ENCODE measurements at regions not wholly inside any gene's neighbourhood (a gene's known extent, or its start where the extent isn't known, plus 50 kb on each side); places are given as distances from the start of the nearest gene placed in this dataset.
A peak's percentile ranks its signal among the peaks of the same experiment; 100 is the strongest.

GRCh38 chr7:41038211-41038610 is 664.7 kb downstream of the INHBA start:
- DNase-seq (ENCODE audit: low spot score): no peak

- no peak for DNase-seq (ENCODE audit: low spot score)
These were observed 665.2 kb downstream of the INHBA start for GRCh38 chr7:41037691-41038090.

DNA sequence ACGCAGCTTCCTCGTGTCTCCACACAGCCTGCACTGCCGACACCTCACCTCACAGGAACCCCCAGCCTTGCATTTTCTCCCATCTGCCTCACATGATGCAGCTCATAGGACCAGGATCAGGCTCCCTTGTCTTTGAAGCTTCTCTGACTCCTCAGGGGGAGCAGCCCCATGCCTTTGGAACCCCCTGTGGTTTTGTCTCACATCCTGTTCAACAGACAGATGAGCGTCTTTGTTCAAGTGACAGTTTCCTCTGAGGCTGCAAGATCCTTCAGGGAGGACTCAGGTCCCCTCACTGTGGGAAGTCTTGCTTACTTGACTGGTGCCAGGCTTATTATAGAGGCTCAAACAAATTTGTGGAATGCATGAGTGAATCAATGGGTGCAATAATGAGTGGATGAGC is 667.1 kb downstream of the INHBA start:
- no peak for DNase-seq (ENCODE audit: low spot score)

DNA sequence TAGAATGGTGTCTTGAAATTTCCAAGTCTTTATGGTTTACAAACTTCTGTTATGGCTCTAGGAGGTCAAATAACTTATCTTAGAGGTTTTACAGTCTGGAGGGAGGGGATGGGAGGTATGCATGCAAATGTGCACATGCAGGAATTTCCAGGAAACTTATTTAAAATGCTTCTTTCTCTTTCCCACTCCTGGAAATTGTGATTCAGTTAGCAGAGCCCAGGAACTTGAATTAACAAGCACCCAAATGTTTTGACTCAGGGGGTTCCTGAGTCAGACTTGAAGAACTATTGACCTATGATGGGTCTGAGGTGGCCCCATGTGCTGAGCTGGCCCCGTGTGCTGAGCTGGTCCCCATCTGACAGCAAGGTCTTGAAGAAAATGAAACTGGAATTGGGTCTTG is 669.4 kb downstream of the INHBA start:
- no peak for DNase-seq (ENCODE audit: low spot score)

GRCh38 chr7:41030673-41031072 is 672.2 kb downstream of the INHBA start:
- no peak for DNase-seq (ENCODE audit: low spot score)

DNA sequence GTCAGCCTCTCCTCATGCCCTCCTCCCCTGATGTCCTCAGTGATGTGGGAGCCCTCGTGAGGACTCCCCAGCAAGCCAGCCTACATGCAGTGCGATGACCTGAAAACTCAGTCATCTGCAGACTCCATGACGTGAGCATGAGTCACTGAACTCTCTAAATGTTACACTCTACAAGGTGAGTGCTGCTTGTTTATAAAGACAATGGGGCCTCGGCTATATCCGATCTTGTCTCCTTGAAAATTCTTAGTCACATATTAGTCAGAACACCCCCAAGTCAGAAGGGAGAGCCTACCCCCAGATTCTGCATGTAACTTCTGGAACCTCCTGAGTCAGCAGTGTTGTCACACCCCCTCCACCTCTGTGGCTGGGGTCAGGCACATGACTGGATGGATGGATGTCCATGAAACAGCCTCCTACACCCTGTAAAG is 673.8 kb downstream of the INHBA start:
- no peak for DNase-seq (ENCODE audit: low spot score)

DNA sequence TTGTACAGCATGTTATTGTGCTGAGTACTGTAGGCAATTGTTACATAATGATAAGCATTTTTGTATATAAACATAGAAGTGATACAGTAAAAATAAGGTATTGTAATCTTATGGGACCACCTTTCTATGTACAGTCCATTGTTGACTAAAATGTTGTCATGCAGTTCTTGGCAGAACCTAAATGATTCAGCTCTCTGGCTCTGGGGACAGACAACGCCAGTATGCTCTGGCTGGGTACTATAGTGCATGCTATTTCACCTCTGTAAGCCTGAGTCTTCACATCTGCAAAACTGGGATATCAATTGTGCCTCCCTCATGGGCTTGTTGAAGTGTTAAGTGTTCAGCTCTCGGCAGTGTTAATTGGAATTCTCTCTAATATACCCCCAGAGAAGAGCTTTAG is 674.3 kb downstream of the INHBA start:
- no peak for DNase-seq (ENCODE audit: low spot score)

- DNase-seq (ENCODE audit: low spot score): no peak
These were observed 675.3 kb downstream of the INHBA start for GRCh38 chr7:41027428-41028115.

- no peak for DNase-seq (ENCODE audit: low spot score)
These were observed 678.8 kb downstream of the INHBA start for GRCh38 chr7:41024126-41024525.

DNA sequence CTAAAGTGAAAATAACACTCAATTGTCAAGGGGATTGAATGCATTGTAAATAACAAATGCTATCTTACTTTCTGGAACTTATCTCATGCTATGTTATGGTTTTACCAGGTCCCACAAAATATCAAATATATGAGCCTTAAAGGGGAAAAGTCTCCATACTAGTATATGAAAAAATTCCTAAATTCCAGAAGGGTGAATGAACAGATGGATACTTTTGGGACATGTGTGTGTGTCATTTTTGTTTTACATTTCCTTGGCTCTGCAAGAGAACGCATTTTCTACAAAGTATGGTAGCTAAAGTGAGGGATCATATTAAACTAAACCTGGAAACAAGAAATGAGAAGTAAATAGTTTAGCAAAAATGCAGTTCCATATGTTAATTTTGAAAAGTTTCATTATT is 682.8 kb downstream of the INHBA start:
- DNase-seq (ENCODE audit: low spot score): no peak

GRCh38 chr7:41013117-41013516 is 689.8 kb downstream of the INHBA start:
- DNase-seq (ENCODE audit: low spot score): no peak

GRCh38 chr7:41012041-41012440 is 690.8 kb downstream of the INHBA start:
- DNase-seq (ENCODE audit: low spot score): no peak

- DNase-seq (ENCODE audit: low spot score): no peak
These were observed 691.9 kb downstream of the INHBA start for GRCh38 chr7:41010967-41011366.

- peak; percentile 65 for DNase-seq (ENCODE audit: low spot score)
These were observed 692.5 kb downstream of the INHBA start for GRCh38 chr7:41010418-41010817.

DNA sequence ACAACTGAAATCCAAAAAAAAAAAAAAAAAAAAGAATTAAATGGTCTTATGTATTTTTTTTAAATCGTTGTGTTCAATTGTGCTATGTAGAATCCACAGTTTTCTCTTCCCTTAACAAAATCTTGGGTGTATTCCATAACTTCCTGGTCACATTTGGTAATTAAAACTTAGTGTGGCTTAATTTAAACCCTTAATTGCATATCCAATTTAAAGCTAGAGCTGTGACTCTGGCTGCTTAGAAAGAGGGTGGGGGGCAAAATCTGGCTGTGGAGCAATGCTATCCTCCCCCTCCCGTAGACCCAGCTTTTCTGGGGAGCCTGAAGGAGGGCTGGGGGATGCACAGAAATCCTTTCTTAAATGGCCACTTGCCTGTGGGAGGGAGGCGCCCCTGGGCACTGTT is 695.1 kb downstream of the INHBA start:
- no peak for DNase-seq (ENCODE audit: low spot score)

- peak; percentile 32 for DNase-seq (ENCODE audit: low spot score)
These were observed 695.5 kb downstream of the INHBA start for GRCh38 chr7:41007351-41007751.

DNA sequence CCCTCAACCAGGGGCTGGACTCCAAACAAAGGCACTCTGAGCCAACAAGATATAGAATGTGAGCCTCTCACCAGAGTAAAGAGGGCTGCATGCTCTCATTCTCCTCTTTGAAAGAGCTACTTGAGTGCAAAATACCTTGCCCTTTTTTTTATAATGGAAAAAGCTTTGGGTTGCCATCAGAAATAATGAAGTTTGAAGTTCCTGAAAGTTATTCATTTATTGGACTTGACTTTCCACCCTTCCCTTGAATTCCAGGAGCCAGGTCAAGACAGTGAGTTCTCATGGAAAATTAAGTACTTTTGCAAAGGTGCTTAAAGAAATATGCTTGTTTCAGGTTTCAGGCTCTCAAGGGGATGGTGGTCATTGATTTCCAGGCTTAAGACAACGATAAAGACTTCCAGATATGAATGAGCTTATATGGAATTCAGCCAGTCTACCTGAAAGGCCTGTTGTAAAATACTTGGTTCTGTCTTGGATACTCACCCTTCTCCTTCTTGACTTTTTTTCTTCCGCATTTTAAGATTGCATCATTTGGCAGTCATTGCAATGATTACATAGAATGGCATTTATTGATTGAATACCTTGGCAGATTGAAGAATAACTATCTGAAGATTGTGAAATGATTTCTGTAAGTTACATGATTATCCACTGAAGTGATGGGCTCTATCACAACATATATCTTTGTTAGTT is 696.4 kb downstream of the INHBA start:
- no peak for DNase-seq (ENCODE audit: low spot score)

DNA sequence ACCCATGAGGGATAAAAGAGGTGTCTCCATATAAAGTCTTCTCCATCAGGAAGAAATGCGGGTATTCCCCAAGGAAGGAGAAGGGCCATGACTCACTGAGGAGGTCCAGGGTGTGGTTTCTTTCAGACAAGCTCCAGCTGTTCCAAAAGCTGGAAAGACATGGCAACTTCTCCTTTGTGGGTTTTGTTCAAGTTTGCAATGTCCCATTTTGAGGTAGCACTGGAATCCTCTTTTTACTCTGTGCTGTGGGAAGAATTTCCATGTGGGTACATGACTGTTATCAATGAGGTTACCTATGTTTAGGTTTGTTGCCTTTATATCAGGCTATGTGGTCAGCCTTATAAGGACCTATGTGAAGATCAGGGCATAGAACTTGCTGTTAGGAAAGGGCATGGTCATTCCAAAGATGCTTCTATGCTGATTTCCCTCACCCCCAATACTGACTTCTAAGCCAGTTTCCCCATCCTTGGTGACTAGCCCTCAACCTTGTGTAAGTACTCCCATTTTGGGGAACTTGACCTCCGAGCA is 697.5 kb downstream of the INHBA start:
- no peak for DNase-seq (ENCODE audit: low spot score)

DNA sequence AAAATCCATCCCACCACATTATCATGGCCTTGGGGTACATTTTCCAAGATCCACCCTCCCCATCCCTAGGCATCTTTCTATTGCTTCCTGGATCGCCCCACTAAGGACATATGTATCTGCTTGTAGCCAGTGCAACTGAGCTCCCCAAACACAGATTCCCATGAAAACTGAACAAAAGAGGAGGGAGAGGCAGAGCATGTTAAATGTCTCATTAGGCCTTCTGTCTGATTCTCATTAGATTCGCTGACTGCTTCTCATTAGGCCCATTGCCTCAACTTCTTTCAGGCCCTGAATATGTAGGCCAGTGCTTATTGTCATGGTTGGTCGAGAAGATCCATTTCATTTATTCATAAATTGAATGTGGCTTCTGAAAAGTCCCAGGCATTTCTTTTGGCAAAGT is 698.9 kb downstream of the INHBA start:
- no peak for DNase-seq (ENCODE audit: low spot score)

- DNase-seq (ENCODE audit: low spot score): no peak
These were observed 699.3 kb downstream of the INHBA start for GRCh38 chr7:41003611-41003940.

- DNase-seq (ENCODE audit: low spot score): peak; percentile 36
These were observed 699.9 kb downstream of the INHBA start for GRCh38 chr7:41002741-41003610.

GRCh38 chr7:41000042-41000441 is 702.8 kb downstream of the INHBA start:
- no peak for DNase-seq (ENCODE audit: low spot score)

DNA sequence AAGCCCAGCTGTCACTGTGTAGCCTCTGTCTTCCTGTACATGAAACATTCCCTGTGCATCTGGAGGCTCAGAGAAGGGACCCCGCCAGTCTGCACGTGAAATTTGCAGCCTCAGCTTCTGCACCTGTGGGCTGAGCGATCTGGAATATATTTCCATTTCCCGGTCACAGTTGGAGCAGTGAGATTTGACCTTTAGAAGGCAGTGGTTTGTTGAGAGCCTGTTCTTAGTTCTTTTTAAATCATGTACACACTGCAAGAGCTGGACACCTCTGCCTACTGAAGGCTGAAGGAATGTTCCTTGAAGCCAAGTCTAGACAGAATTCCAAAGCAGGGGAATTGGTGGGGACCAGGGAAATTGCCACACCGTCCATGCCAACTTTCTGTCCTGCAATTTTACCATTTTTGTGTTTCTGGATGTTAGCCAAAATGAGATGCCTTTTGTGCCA is 706.6 kb downstream of the INHBA start:
- no peak for DNase-seq (ENCODE audit: low spot score)

All from pons (tissue), 1 donor.